ENCODE measurements at regions not wholly inside any gene's neighbourhood (a gene's known extent, or its start where the extent isn't known, plus 50 kb on each side); places are given as distances from the start of the nearest gene placed in this dataset.

DNA sequence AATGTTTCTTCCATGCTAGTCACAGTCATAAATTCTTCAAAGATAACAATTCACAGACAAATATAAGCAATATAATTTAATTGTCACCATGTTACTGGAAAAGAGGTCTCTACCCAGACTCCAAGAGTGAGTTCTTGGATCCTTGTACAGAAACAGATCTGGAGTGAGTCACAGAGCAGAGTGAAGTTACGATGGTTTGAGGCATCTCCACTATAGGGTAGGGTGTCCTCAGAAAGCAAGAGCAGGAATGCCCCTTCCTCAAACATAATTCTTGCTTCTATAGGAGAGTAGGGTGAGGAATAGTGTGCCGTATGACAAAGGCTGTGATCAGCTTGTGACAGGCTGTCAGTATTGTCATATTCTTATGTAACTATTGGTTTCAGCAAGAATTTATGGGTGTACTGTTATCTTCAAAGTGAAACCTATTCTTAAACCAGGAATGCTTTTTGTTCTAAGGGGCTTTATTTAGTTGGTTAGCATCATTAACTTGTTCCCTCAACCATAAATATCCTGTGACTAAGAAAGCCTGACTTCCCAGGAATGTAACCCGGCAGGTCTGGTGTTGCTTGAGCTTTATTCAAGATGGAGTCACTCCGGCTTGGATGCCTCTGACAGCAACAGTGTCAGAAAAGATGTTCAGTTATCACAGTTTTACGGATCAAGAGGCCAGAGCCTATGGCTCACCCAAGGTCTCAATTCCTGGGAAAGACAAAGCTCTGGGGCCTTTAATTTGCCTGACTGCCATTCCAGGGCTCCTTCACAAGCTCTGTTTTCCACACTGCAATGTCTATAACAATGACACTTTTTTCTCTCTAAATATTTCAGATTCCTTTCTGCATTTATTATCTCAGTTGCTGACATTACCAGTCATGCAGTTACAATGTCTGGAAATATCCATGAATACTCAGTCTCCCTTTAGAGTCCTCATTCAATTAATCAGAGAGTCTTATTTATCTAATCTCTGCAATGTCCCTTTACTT, 298.6 kb downstream of the C6orf118 start:
- no peaks in the 10 kb centered on the region for H3K36me3 ChIP-seq
- no peak for ATAC-seq
- WGBS, 2 donors (ENCODE audit: low coverage in 1 of 2): 79 to 84% methylated on average over 3 to 4 of the region's 5 CpGs
- no peaks in the 10 kb centered on the region for H3K9me3 ChIP-seq
- H3K27ac ChIP-seq: no peak overlapping the region
- TF ChIP-seq POLR2A (IDR thresholded peaks at IDR 0.05): no peak
- no peak for TF ChIP-seq EP300 (IDR thresholded peaks at IDR 0.05)
- TF ChIP-seq, protein P1, sequence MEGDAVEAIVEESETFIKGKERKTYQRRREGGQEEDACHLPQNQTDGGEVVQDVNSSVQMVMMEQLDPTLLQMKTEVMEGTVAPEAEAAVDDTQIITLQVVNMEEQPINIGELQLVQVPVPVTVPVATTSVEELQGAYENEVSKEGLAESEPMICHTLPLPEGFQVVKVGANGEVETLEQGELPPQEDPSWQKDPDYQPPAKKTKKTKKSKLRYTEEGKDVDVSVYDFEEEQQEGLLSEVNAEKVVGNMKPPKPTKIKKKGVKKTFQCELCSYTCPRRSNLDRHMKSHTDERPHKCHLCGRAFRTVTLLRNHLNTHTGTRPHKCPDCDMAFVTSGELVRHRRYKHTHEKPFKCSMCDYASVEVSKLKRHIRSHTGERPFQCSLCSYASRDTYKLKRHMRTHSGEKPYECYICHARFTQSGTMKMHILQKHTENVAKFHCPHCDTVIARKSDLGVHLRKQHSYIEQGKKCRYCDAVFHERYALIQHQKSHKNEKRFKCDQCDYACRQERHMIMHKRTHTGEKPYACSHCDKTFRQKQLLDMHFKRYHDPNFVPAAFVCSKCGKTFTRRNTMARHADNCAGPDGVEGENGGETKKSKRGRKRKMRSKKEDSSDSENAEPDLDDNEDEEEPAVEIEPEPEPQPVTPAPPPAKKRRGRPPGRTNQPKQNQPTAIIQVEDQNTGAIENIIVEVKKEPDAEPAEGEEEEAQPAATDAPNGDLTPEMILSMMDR (IDR thresholded peaks at IDR 0.05): no peak
- TF ChIP-seq POLR2AphosphoS5 (IDR thresholded peaks at IDR 0.05): no peak
- H3K4me1 ChIP-seq: no peaks in the 10 kb centered on the region
- H3K4me3 ChIP-seq: no peak overlapping the region
- H3K27me3 ChIP-seq: no peaks in the 10 kb centered on the region

DNA sequence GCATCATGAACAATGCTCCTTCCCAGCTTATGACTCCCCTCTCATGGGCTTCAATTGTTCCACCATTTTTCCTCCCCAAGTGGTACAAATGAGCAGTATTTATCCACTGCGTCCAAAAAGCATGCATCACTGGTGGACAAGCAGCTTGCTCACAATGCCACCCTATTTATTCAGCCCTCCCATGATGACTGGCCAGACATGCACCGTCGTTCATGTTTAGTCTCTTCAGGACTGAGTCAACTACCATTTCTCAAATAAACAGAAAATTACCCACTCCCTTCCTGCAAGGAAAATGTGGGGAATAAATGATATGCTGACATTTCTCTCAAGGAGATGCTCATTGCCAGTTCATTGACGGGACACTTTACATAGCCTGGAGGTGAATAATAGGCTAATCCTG, 300.4 kb downstream of the C6orf118 start:
- Histone ChIP-seq H3K27me3 (no peaks in the 10 kb centered on the region), H3K9me3 (no peaks in the 10 kb centered on the region), H3K4me3 (no peak overlapping the region), H3K4me1 (no peaks in the 10 kb centered on the region), H3K36me3 (no peaks in the 10 kb centered on the region), H3K27ac (no peak overlapping the region)
- no peak for TF ChIP-seq POLR2A (IDR thresholded peaks at IDR 0.05)
- no peak for TF ChIP-seq EP300 (IDR thresholded peaks at IDR 0.05)
- no peak for TF ChIP-seq POLR2AphosphoS5 (IDR thresholded peaks at IDR 0.05)
- TF ChIP-seq, protein P1 (IDR thresholded peaks at IDR 0.05): no peak
- 88 to 89% methylated on average over 2 to 4 of the region's 4 CpGs for WGBS, 2 donors (ENCODE audit: low coverage in 1 of 2)
- no peak for ATAC-seq

DNA sequence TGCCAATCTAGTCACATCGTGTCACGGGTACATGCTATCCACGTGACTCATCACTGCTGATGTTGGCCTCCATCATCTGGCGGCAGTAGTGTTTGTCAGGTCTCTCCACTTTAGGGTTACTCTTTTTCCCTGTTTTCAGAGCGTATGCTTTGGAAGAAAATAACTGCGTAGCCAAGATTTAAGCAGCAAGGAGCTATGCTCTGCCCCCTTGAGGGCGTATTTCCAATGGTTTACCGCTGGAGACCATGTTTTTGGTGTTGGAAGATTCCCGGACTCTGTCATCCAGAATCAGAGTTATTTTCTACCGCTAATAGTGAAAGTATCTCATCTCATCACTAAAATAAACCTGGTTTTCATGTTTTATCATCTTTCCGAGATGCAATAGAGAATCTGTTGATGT, 306.5 kb downstream of the C6orf118 start:
- WGBS, 2 donors (ENCODE audit: low coverage in 1 of 2): 78 to 82% methylated on average over 11 of the region's 11 CpGs
- Histone ChIP-seq H3K4me1 (no peaks in the 10 kb centered on the region), H3K27ac (no peak overlapping the region), H3K4me3 (no peak overlapping the region), H3K27me3 (no peaks in the 10 kb centered on the region), H3K36me3 (no peaks in the 10 kb centered on the region), H3K9me3 (no peaks in the 10 kb centered on the region)
- TF ChIP-seq POLR2A (IDR thresholded peaks at IDR 0.05): no peak
- no peak for TF ChIP-seq POLR2AphosphoS5 (IDR thresholded peaks at IDR 0.05)
- TF ChIP-seq EP300 (IDR thresholded peaks at IDR 0.05): no peak
- TF ChIP-seq, protein P1 (IDR thresholded peaks at IDR 0.05): no peak
- ATAC-seq: no peak

DNA sequence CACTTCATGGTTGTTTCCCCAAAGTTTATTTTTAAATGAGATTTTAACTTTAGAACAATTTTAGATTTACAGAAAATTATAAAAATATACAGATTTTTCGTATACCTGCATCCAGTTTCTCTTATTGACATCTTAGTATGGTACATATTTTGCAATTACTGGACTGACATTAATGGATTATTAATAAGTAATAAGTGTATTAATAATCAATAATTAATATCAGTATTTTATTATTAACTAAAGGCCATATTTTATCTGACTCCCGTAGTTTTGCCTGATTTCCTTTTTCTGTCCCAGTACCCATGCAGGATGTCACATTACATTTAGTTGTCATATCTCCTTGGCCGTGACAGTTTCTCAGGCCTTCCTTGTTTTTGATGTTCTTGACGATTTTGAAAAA, 307.0 kb downstream of the C6orf118 start:
- Histone ChIP-seq H3K4me3 (no peak overlapping the region), H3K9me3 (no peaks in the 10 kb centered on the region), H3K4me1 (no peaks in the 10 kb centered on the region), H3K27ac (no peak overlapping the region), H3K27me3 (no peaks in the 10 kb centered on the region), H3K36me3 (no peaks in the 10 kb centered on the region)
- TF ChIP-seq POLR2AphosphoS5 (IDR thresholded peaks at IDR 0.05) (no peak), EP300 (IDR thresholded peaks at IDR 0.05) (no peak), POLR2A (IDR thresholded peaks at IDR 0.05) (no peak)
- TF ChIP-seq, protein P1 (IDR thresholded peaks at IDR 0.05): no peak
- WGBS, 2 donors (ENCODE audit: low coverage in 1 of 2): 86 to 96% methylated on average over 4 of the region's 4 CpGs
- no peak for ATAC-seq
